Fibroblast of lung (primary cell): ENCODE measurements at regions not wholly inside any gene's neighbourhood (a gene's known extent, or its start where the extent isn't known, plus 50 kb on each side); places are given as distances from the start of the nearest gene placed in this dataset.

Source experiments
- DNase-seq, 2 donors: peaks; one replicate each; pipeline versions ENCODE4 v3.0.0 to v3.0.0-alpha.2; 2010; ENCODE audit warnings: low read depth in 2 of 2
- H2AFZ ChIP-seq: 2 replicates; pipeline ENCODE4 v1.5.1; 2012; ENCODE audit warnings: low read length, control low read depth, inconsistent platforms
- H3K27ac ChIP-seq: 2 replicates; pipeline ENCODE4 v1.5.1; 2011; ENCODE audit warnings: low read length, control low read depth; ENCODE audit not compliant: insufficient read depth
- H3K27me3 ChIP-seq: 2 replicates; pipeline ENCODE4 v1.5.1; 2011; ENCODE audit warnings: mild to moderate bottlenecking, low read length; ENCODE audit not compliant: control insufficient read depth, insufficient read depth
- H3K36me3 ChIP-seq: 2 replicates; pipeline ENCODE4 v1.5.1; 2011; ENCODE audit warnings: low read length; ENCODE audit not compliant: control insufficient read depth, insufficient read depth
- H3K4me1 ChIP-seq: 2 replicates; pipeline ENCODE4 v1.5.1; 2011; ENCODE audit warnings: low read length; ENCODE audit not compliant: control insufficient read depth, insufficient read depth; ENCODE audit errors: extremely low read depth
- H3K4me2 ChIP-seq: 2 replicates; pipeline ENCODE4 v1.5.1; 2011; ENCODE audit warnings: low read length, control low read depth; ENCODE audit not compliant: insufficient read depth; ENCODE audit errors: extremely low read depth
- H3K4me3 ChIP-seq, 4 experiments: fragments of 200-600 bp in 1 of 4; sonication (generic) in 1 of 4; replicated peaks in 1 of 4; 2 replicates each; pipeline ENCODE4 v1.5.1; 2011 to 2016; ENCODE audit warnings: low read length in 4 of 4, low read depth in 3 of 4, mild to moderate bottlenecking in 3 of 4, control low read depth in 2 of 4, inconsistent platforms in 1 of 4, mixed read lengths in 1 of 4; ENCODE audit not compliant: insufficient read depth in 1 of 4; ENCODE audit errors: control extremely low read depth in 1 of 4
- H3K79me2 ChIP-seq: 2 replicates; pipeline ENCODE4 v1.5.1; 2012; ENCODE audit warnings: mild to moderate bottlenecking, low read length, inconsistent platforms; ENCODE audit not compliant: control insufficient read depth, insufficient read depth
- H3K9ac ChIP-seq: 2 replicates; pipeline ENCODE4 v1.5.1; 2011; ENCODE audit warnings: mild to moderate bottlenecking, low read length, control low read depth; ENCODE audit not compliant: insufficient read depth
- H3K9me3 ChIP-seq: 2 replicates; pipeline ENCODE4 v1.5.1; 2012; ENCODE audit warnings: low read depth, low read length; ENCODE audit not compliant: control insufficient read depth, insufficient read depth
- H4K20me1 ChIP-seq: 2 replicates; pipeline ENCODE4 v1.5.1; 2011; ENCODE audit warnings: low read length; ENCODE audit not compliant: control insufficient read depth, insufficient read depth; ENCODE audit errors: extremely low read depth
- EZH2 ChIP-seq: IDR thresholded peaks from 2 replicates; pipeline ENCODE4 v1.5.1; 2012; ENCODE audit warnings: low read length, control low read depth, mild to moderate bottlenecking; ENCODE audit errors: missing control alignments
- TF ChIP-seq, protein P1 (sequence below), 2 donors: IDR thresholded peaks in 1 of 2; conservative IDR thresholded peaks in 1 of 2; 1 replicate in 1 of 2; 2 replicates in 1 of 2; pipeline ENCODE4 v1.5.1; 2011 to 2012; ENCODE audit warnings: low read length in 2 of 2, control low read depth in 1 of 2, inconsistent platforms in 1 of 2, low read depth in 1 of 2, mild to moderate bottlenecking in 1 of 2

DNA sequence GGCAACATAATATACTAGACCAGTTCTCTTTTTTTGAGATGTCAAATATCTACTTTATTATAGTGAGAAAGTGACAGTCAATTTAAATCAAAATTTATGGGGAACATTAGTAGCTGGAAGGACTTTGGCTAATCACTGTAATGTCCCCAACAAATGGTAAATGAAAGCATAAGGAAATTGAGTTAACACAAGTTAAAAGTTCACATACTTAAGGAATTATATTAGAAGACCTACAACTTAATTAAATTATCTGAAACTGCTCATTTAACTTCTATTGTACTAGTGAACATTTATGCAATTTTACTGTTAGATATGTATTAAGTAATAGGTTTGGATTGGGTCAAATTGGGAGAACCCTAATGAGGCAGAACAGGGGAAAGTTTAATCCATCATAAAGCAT, 160.3 kb upstream of the TENM3 start:
- H3K9ac ChIP-seq = no peak overlapping the region
- no peaks in the 10 kb centered on the region for H3K9me3 ChIP-seq
- no peak overlapping the region for H3K4me3 ChIP-seq
- TF ChIP-seq, protein P1, sequence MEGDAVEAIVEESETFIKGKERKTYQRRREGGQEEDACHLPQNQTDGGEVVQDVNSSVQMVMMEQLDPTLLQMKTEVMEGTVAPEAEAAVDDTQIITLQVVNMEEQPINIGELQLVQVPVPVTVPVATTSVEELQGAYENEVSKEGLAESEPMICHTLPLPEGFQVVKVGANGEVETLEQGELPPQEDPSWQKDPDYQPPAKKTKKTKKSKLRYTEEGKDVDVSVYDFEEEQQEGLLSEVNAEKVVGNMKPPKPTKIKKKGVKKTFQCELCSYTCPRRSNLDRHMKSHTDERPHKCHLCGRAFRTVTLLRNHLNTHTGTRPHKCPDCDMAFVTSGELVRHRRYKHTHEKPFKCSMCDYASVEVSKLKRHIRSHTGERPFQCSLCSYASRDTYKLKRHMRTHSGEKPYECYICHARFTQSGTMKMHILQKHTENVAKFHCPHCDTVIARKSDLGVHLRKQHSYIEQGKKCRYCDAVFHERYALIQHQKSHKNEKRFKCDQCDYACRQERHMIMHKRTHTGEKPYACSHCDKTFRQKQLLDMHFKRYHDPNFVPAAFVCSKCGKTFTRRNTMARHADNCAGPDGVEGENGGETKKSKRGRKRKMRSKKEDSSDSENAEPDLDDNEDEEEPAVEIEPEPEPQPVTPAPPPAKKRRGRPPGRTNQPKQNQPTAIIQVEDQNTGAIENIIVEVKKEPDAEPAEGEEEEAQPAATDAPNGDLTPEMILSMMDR (conservative IDR thresholded peaks at IDR 0.05 in 1 of 2, IDR thresholded peaks at IDR 0.05 in 1 of 2; ENCODE audit: low read depth in 1 of 2, low read length in 2 of 2) = no peak
- no peak for TF ChIP-seq EZH2
- no peaks in the 10 kb centered on the region for H3K27me3 ChIP-seq
- no peaks in the 10 kb centered on the region for H3K79me2 ChIP-seq
- H2AFZ ChIP-seq = no peak overlapping the region
- no peak for DNase-seq
- no peaks in the 10 kb centered on the region for H4K20me1 ChIP-seq
- no peaks in the 10 kb centered on the region for H3K4me1 ChIP-seq
- H3K36me3 ChIP-seq = no peaks in the 10 kb centered on the region
- no peak overlapping the region for H3K4me2 ChIP-seq
- H3K27ac ChIP-seq = no peak overlapping the region

DNA sequence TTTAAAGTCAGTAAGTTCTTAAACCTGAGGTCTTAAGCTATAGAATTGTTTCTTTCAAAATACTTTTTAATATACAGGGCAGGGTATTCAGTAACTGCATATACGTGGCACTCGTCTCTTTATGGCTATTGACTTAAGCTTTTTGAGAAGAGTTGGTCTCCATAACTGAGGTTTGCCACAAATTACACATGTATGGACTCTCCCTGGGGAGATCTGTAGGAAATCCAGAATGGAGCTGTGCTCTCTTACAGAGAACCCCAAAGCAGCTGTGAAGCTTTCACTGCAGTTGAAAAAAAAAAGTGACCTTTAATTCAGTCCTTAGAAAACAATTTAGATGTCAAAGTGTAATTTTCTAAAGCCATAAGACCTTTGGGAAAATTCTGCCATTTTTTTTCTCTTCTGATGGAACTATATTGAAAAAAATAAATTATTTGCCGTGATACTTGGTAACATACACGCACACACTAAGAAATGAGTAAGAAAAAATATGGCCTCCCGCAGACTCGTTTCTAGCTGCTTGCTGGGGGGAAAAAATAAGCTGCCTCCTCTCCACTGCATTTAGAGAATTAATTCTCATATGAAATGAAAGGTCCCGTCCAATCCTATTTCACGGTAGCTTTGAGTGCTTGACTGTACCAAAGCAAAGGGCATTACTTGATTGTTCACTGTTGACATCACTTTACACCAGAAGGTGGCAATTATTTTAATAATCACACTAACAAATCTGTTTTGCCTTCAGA, 159.4 kb upstream of the TENM3 start:
- no peak overlapping the region for H3K4me3 ChIP-seq
- H3K36me3 ChIP-seq = no peaks in the 10 kb centered on the region
- no peak overlapping the region for H3K27ac ChIP-seq
- no peak overlapping the region for H3K9ac ChIP-seq
- peak in 1 of 2 donors; percentile 14 for DNase-seq
- no peaks in the 10 kb centered on the region for H3K79me2 ChIP-seq
- H3K4me1 ChIP-seq = no peaks in the 10 kb centered on the region
- H3K4me2 ChIP-seq = no peak overlapping the region
- no peak for TF ChIP-seq EZH2
- TF ChIP-seq, protein P1 (conservative IDR thresholded peaks at IDR 0.05 in 1 of 2, IDR thresholded peaks at IDR 0.05 in 1 of 2; ENCODE audit: low read depth in 1 of 2, low read length in 2 of 2) = no peak
- no peaks in the 10 kb centered on the region for H4K20me1 ChIP-seq
- H3K9me3 ChIP-seq = no peaks in the 10 kb centered on the region
- H3K27me3 ChIP-seq = no peaks in the 10 kb centered on the region
- H2AFZ ChIP-seq = no peak overlapping the region

DNA sequence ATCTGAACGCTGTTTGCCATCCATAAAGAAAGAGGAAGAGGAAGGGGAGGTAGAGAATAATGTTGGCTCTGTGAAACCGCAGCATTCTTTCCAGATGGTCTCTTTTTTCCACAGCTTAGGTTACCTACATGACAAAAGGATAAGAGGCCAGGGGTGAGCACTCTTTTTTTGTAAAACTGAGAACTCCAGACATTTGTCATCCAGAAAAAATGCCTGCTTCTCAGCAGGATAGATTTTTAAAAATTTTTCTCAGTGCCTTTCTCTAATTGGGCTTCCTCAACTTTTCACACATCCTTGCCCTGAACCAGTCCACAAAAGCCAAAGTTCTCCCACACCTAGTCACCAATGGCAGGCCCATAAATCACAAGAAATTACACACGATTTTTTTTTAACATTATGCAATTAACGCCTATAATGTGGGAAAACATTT, 158.1 kb upstream of the TENM3 start:
- H3K4me3 ChIP-seq = no peak overlapping the region
- H3K27me3 ChIP-seq = no peaks in the 10 kb centered on the region
- H3K79me2 ChIP-seq = no peaks in the 10 kb centered on the region
- no peaks in the 10 kb centered on the region for H3K36me3 ChIP-seq
- H3K4me1 ChIP-seq = no peaks in the 10 kb centered on the region
- no peak overlapping the region for H2AFZ ChIP-seq
- no peaks in the 10 kb centered on the region for H3K9me3 ChIP-seq
- H3K27ac ChIP-seq = no peak overlapping the region
- H4K20me1 ChIP-seq = no peaks in the 10 kb centered on the region
- peak in 1 of 2 donors; percentile 98 for DNase-seq
- no peak overlapping the region for H3K9ac ChIP-seq
- TF ChIP-seq EZH2 = no peak
- TF ChIP-seq, protein P1 (conservative IDR thresholded peaks at IDR 0.05 in 1 of 2, IDR thresholded peaks at IDR 0.05 in 1 of 2; ENCODE audit: low read depth in 1 of 2, low read length in 2 of 2) = no peak
- H3K4me2 ChIP-seq = no peak overlapping the region
